H54 (cell line): ENCODE measurements at regions not wholly inside any gene's neighbourhood (a gene's known extent, or its start where the extent isn't known, plus 50 kb on each side); places are given as distances from the start of the nearest gene placed in this dataset.
"Not testable (repeated sequence)": the region's sequence is repeated elsewhere in the genome, so short reads cannot be mapped to it uniquely, and the experiment has no call there.

Experiments used
- DNase-seq: peaks from one replicate; pipeline ENCODE4 v3.0.0; 2011; ENCODE audit warnings: low spot score, mixed read lengths; ENCODE audit not compliant: insufficient read length
- FAIRE-seq: peaks from 3 replicates; lab custom pipeline; 2011; peaks lifted over from hg19 to GRCh38; lab: Jason Lieb, UNC
- POLR2A ChIP-seq: IDR thresholded peaks from 2 replicates; pipeline ENCODE4 v1.6.1; 2011; ENCODE audit warnings: low read depth, mild to moderate bottlenecking, low read length

DNA sequence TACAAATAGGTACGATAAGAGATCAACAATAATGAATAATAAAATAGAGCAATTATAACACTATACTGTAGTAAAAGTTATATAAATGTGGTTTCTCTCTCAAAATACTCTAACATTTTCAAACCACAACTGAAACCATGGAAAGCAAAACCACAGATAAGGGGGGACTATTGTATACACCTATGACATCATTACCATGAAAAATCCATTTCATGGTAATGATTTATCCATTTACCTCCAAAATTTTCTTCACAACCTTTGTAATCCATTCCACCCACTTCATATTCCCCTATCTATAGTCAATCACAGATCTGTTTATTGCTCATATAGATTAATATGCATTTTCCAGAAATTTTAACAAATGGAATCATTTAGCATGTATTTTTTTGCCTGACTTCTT is 163.9 kb upstream of the G2E3 start:
- DNase-seq (no peak), FAIRE-seq (no peak)
- TF ChIP-seq POLR2A: no peak

DNA sequence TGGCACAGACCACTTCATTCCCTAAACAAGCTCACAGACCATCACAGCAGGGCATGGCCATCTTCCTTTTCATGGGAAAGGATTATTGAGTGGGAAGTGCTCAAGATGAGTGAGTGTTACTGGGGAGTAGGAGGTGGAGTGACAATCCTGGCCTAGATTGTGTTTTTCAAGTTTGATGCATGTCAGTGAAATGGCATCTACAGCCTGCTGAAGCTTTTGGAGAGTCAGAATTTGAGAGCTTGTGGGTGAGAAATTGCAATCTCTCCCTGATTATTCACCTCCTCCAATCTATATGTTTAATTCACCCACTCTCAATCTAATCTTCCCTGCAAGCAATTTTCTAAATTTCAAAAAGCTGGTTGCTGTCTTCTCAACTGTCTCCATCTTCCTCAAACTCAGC is 156.1 kb upstream of the G2E3 start:
- no peak for FAIRE-seq

DNA sequence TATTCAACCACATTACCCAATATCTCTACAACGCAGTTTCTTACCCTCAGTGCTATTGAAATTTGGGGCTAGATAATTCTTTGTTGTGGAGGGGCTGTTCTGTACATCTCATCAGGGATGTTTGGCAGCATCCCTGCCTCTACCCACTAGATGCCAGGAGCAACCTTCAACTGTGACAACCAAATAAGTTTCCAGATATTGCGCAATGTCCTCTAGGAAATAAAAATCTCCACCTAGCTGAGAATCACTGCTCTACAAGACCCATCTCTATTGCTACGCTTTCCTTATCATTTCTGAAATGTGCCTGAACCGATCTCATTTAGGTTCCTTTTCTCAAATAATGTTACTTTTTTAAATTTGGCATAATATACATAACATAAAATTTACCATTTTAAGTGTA is 155.2 kb upstream of the G2E3 start:
- no peak for DNase-seq
- FAIRE-seq: no peak
- TF ChIP-seq POLR2A: no peak

More for the DNA sequence above, 156.1 kb upstream of the G2E3 start:
- DNase-seq: no peak
- no peak for TF ChIP-seq POLR2A

DNA sequence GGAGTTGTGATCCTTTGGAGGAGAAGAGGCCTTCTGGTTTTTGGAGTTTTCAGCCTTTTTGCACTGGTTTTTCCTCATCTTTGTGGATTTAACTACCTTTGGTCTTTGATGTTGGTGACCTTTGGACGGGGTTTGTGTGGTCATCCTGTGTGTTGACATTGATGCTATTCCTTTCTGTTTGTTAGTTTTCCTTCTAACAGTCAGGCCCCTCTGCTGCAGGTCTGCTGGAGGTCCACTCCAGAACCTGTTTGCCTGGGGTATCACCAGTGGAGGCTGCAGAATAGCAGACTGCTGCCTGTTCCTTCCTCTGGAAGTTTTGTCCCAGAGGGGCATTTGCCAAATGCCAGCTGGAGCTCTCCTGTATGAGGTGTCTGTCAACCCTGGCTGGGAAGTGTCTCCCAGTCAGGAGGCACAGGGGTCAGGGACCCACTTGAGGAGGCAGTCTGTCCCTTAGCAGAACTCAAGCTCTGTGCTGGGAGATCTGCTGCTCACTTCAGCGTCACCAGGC is 149.4 kb upstream of the G2E3 start:
- not testable (repeated sequence) for FAIRE-seq, DNase-seq

DNA sequence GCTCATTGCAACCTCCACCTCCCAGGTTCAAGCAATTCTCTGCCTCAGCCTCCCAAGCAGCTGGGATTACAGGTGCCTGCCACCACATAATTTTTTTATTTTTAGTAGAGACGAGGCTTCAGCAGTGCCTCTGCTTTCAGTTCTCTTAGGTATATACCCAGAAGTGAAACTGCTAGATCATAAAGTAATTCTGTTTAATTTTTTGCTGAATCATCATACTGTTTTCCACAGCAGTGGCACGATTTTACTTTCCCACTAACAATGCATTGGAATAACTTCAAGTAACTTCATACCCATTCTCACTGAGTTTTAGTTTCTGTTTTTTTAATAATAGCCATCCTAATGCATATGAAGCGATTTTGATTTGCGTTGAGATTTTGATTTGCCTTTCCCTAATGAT is 148.0 kb upstream of the G2E3 start:
- DNase-seq (no peak), FAIRE-seq (no peak)
- no peak for TF ChIP-seq POLR2A

DNA sequence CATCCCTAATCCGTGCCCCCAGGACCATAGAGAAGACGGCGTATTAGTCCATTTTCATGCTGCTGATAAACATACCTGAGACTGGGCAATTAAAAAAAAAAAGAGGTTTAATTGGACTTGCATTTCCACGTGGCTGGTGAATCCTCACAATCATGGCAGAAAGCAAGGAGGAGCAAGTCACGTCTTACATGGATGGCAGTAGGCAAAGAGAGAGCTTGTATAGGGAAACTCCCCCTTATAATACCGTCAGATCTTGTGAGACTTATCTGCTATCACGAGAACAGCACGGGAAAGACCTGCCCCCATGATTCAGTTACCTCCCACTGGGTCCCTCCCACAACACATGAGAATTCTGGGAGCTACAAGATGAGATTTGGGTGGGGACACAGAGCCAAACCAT is 145.8 kb upstream of the G2E3 start:
- FAIRE-seq, DNase-seq: not testable (repeated sequence)

DNA sequence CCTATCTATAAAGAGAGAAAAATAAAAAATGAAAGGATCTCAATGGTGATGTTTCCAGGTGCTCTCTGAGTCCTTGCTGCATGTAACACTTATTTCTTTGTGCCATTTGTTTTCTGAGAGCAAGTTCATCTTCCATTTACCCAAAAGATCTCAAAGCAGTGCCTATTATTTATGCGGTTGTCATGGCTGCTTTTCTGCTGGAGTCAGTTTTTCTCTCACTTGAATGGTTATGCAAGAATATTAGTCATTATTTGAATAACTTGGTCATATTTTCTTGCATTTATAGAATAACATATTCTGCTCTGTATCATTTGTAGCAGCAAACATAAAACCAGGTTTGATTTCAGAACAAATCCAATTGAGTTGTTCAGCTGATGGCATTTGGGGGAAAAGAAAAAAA is 141.8 kb upstream of the G2E3 start:
- no peak for DNase-seq
- TF ChIP-seq POLR2A: no peak
- no peak for FAIRE-seq

DNA sequence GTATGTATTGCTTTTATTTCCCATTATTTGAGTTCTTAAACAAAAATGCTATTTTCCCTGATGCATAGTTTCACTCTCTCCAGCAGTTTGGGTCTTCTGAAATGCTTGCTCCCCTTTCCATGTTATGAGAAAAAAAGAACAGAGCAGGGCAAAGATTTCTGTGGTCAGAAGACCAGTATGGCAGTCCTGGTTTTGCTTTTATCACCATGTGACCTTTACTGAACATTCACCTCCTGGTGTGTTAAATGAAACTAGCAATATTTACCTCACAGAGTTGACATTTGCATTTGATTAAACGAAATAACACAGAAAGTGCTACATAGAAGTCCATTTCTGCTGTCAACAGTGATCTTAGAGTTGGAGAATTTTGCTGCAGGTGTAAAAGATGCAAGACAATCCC is 141.0 kb upstream of the G2E3 start:
- DNase-seq (no peak), FAIRE-seq (no peak)
- TF ChIP-seq POLR2A: no peak

DNA sequence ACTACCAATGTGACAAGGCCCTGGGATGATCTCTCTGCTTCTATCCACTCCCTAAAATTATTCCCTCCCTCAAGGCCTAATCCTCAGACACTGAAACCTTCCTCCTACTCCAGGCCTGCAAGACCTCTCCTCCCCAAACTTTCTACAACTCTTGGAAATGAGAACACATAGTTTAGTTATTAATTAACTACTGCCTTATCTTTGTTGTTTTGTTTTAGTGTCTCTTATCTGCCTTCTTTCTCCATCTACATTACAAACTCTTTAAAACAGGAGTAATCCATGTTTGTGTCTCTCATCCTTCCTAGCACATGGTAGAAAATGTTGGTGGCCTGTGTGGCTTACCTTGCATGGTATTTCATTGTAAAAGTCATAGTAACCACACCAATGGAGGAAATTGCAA is 139.9 kb upstream of the G2E3 start:
- DNase-seq (no peak), FAIRE-seq (no peak)
- no peak for TF ChIP-seq POLR2A

DNA sequence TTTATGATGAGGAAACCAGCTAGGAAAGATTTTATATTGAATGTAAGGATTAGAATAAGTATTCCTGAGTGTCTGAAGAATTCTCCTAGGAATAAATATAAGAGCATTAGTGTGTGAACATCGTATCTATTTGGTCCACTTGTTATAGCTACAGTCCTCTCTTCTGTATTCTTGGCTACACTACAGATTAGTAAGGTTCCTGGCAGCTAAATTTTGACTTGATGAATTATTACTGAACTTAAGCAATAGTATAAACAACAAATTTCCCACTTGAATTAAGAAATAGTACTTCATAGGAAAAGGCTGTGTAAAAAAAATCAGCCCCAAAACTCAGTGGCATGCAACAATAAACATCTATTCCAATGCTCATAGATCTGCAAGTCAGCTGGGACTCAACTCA is 138.4 kb upstream of the G2E3 start:
- no peak for TF ChIP-seq POLR2A
- DNase-seq (no peak), FAIRE-seq (no peak)

DNA sequence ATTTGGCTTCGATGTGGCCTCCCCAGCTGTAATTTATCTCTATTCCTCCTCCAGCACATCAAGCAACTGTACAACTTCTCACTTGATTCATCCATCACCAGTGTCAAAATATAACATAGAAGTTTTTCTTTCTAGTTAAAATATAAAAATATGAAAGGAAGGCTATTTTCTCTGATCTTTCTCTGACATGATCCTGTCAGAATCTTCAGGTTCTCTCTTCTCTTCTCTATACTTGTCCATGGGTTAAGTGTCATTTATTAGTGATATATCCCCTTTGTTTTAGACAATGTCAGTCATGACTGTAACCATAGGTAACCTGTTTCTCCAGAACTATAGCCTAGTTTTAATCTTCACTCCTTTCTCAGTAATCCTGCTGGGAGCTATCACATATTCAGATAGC is 132.5 kb upstream of the G2E3 start:
- no peak for DNase-seq
- no peak for TF ChIP-seq POLR2A
- FAIRE-seq: no peak

DNA sequence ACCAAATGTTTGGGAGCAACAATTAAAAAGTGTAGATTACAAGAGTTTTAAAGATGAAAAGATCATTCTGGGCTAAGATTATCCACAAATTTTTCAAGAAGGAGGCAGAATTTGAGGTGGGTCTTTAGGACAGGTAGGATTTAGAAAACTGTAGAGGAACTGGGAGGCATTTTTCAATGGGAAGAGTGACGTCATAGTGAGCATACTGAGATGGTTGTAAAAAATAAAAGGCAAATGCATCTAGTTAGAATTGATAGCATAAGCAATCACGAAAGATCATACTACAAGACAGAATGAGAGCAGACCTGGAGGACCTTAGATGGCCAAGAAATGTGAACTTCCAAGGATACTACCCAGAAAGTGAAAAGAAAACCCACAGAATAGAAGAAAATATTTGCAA is 131.6 kb upstream of the G2E3 start:
- no peak for TF ChIP-seq POLR2A
- FAIRE-seq (no peak), DNase-seq (no peak)

DNA sequence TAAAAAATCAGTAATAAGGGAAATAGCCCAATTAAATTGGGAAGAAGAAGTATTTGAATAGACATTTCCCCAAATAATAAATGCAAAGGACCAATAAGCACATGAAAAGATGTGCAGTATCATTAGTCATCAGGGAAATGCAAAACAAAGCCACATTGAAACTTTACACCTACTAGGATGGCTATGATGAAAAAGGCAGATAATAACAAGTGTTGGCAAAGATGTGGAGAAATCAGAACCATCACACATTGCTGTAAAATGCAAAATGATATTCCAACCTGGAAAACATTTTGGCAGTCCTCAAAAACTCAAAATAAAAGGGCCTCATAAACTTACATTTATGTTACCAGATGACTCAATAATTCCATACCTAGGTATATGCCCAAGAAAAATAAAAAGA is 131.1 kb upstream of the G2E3 start:
- TF ChIP-seq POLR2A: no peak
- FAIRE-seq (no peak), DNase-seq (no peak)

DNA sequence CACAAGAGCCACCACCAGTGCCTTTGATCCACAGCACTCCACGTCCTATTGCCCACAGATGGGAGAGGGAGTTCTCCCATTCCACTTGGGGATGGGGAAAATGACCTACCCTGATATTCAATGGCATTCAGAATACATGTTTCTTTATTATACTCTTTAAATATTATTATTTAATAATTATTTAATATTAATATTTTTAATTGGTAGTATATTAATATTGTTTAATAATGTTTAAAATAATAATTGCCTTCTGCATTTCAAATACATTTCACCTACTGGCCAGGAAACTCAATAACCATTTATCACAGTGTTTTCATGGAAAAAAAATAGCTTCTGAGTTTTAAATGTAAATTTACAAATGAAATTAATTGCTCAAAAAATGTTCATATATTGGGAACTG is 127.4 kb upstream of the G2E3 start:
- no peak for FAIRE-seq
- DNase-seq: no peak
- TF ChIP-seq POLR2A: no peak

DNA sequence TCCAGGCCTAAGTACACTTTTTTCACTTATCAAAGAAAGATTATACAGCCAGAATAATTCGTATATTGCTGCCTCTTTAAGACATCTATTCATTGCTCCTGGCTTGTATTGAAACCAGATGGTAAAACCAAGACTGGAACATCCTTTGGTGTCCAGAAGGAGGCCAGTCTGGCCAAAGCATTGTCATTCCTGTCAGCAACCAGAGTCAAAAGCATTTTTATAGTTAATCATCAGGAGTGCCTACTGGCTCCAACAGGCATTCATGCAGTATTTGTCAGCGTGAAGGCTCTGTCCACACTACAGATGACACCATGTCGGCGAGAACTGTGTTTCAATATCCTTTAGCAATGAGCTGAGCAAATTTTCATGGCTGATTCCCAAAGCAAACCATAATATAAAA is 118.0 kb upstream of the G2E3 start:
- no peak for FAIRE-seq
- TF ChIP-seq POLR2A: no peak
- no peak for DNase-seq
